NCI-H1694 treated with DMSO at 0.1 percent for 48 hours (cell line): ENCODE measurements at regions not wholly inside any gene's neighbourhood (a gene's known extent, or its start where the extent isn't known, plus 50 kb on each side); places are given as distances from the start of the nearest gene placed in this dataset.
A peak's percentile ranks its signal among the peaks of the same experiment; 100 is the strongest.

Experiments
- DNase-seq: peaks from one replicate; lab custom pipeline; 2025; lab: John Stamatoyannopoulos, UW

GRCh38 chr1:37391211-37392011 lies 83.0 kb upstream of the ZC3H12A start:
- DNase-seq: peak; percentile 86

DNA sequence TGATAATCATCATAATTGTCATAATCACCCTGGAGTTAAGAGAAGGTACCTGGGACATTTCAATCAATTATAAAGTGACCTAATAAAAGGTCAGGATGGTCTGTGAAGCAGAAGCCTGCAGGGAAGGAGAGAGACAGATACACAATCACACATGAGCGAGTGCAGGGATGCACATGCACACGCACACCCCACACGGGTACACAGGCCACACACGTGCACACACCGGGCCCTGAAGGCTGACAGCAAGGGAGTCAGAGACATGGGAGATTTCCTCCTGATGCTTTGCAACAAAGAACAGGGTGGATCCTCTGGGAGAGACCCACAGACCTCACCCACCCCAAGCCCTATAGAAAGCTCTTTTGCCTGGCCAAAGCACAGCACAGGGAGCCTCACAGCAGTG lies 82.3 kb upstream of the ZC3H12A start:
- no peak for DNase-seq

- DNase-seq: no peak
Measured at GRCh38 chr1:37393173-37394120, 80.9 kb upstream of the ZC3H12A start.

DNA sequence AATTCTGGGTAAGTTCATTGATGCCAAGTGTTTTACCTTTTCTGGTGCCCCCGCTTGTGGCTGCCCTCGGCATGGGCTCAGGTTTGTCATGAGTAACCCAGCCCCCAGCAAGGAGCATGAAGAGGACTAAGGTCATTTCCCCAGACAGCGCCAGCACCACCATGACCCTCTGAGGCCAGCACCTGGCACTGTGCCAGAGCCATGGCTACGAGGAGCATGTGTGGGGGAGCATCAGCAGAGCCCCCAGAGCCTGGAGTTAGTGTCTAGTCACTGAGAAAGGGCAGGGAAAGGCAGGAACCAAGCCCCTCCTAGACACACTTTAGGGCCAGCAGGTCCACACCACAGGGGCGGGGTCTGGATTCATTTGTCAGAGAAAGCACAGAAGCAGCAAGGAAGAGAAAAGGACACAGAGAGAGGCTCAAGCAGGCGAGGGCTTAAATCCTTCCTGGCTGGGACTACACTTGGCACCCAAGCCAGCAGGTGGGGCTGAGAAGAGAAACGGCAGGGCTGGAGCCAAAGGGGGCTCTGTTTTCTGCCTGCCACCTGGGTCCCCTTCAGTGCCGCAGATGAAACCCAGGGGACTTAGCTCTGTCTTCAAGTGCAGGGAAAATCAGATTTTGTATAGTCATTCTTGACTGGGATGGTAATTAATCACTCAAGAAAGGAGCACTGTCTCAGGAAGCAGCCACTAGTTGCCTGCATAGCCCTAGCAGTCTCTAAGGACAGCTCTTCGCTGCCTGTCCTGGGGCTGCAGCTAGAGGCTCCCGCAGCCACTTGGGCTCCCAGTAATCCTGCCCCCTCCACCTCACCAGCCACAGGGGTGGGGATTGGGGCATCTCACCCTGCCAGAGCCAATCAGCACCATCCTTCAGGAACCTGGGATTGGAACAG lies 79.6 kb upstream of the ZC3H12A start:
- peak; percentile 37 for DNase-seq

DNA sequence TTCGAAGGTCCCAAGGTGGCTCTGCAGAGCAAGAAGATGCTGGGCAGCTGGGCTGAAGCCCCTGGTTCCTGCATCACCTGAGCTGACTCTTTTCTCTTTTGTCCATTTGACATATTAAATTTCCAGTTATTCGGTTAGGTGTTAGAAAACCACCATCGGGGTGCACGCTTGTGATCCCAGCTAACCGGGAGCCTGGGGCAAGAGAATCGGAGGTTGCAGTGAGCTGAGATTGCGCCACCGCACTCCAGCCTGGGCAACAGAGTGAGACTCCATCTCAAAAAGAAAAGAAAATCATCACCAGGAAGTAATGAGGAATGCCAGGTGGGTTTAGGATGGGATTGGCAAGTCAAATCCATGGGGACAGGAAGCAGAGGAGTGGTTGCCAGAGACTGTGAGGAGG lies 76.3 kb upstream of the ZC3H12A start:
- no peak for DNase-seq

- DNase-seq: peak; percentile 42
Measured at GRCh38 chr1:37399205-37399604, 75.2 kb upstream of the ZC3H12A start.

DNA sequence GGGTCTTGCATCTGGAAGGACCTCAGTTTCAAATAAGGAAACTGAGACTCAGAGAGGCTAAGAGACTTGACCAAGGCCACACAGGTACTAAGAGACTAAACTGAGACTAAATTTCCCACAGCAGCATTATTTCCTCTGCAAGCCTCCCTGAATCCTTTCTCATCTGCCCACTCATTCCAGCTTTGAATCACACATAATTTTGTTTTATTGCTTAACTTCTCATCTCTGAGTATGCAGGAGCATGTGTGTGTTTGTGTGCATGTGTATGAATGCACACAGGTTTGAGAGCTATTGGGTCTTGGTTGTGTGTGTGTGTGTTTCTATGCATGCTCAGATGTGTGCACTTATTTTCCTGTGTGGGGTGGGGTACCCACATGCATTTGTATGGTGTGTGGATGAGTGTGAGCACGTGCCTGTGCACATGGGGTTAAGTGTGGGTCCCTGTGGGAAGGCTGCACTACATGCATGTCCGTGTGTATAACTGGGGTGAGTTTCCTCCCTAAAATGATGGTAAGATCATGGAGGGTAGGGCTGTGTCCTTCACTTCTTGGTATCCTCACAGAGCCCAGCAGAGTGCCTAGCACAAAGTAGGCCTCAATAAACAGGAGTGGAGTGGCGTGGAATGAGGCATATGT lies 74.4 kb upstream of the ZC3H12A start:
- no peak for DNase-seq

GRCh38 chr1:37400466-37401225 lies 73.7 kb upstream of the ZC3H12A start:
- no peak for DNase-seq

DNA sequence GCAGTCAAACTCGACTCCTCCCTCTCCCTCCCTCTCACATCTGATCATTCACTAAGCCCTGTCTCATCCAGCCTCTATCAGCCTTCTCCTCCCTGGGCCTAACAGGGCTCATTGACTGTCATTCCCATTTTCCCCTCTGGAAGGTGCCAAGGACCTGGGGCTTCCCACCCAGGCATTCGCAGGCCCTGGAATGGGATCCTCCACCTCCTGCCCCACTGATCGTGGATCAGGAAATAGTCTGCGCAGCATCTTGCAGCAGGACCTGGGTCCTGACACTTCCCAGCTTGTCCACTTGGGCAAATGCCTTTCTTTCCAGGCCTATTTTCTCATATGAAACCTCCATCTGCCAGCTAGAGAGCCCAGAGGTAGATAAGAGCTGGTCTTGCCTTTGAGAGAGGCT lies 71.2 kb upstream of the ZC3H12A start:
- no peak for DNase-seq

DNA sequence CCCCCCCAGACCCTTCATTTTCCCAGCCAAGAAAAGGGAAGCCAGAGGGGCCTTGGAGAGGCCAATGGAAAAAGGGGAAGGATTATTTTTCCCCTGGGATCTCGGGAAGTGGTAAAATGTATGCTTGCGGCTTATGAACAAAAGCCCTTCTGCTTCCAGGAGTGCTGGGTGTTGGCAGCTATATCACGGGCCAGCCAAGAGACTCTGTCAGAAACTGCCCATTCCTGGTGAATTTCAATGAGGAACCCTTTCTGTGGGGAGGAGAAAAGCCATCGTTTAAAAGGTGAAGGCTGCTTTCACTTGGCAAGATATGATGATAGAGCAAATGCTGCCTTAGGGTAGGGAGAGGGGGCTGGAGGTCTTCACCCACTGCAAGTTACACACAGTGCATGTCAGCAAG lies 69.7 kb upstream of the ZC3H12A start:
- no peak for DNase-seq

GRCh38 chr1:37410105-37410504 lies 64.3 kb upstream of the ZC3H12A start:
- DNase-seq: no peak

DNA sequence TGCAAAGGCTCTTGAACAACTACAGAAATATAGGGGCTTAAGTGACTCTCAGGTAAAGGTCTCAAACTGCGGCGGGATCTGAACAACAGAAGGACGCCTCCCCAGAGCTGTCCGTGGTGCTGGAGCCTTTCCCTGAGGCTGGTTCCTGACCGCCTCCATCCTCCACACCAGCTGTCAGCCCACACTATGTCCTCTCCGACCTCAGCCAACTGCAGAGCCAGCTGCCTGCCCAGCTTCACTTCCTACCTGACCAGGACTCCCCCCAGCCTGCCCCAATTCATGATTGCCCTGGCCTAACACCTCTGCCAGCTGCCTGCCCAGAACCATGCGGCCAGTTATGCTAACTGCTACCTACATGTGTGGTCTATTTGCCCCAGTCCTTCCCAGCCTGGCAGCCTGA lies 63.6 kb upstream of the ZC3H12A start:
- DNase-seq: no peak

GRCh38 chr1:37415611-37416244 lies 58.7 kb upstream of the ZC3H12A start:
- DNase-seq: no peak

DNA sequence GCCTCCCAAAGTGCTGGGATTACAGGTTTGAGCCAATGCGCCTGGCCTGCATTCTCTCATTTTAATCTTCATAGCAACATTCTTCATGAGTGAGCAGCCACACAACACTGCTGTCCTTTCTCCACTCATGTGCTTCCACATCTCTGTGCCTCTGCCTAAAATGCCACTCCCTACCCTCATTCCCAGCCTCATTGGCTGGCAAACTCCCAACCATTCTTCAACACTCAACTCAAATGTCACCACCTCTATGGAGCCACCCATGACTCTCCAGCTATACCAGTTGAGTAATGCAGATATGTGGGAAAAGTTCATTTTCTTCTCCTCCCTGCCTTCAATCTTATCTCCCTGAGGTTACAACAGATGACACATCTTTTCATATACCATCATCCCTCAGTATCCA lies 53.9 kb upstream of the ZC3H12A start:
- DNase-seq: no peak

DNA sequence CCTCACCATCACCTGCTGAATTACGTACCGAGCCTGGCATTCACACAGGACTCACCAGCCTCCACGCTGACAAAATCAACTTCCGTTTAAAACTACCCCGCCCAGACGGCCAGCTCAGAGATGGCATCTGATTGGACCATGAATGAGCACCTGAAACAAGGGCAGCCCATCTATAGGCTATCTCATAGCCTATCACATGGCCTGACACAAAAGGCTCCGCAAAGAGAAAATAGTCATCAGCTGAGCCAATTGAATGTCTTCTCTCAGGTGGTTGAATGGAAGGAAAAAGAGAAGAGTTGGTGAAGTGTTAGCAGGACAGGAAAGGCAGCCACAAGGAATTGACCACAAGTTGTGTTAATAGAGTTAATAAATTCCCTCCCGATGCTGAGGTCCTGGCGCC lies 50.6 kb upstream of the ZC3H12A start:
- DNase-seq: no peak

DNA sequence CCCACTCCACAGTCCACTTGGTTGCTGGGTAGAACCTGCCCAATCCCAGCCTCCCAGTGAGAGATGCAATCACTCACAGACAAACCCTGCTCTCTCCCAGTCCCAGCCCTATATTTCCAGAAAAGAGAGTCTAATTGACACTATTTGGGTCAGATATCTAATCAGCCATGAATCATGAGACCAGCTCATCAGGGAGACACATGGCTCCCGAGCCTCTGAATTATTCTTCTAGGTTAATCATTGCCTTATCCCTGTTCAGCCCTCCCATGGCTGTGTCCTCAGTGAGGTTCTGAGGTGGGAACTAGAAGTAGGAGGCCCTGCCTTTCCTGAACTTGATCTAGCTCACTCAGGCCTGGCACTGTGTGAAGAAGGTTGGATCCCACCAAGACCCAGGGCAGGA lies 49.9 kb upstream of the ZC3H12A start:
- no peak for DNase-seq
